ENCODE measurements at regions not wholly inside any gene's neighbourhood (a gene's known extent, or its start where the extent isn't known, plus 50 kb on each side); places are given as distances from the start of the nearest gene placed in this dataset.

- in situ Hi-C loops (cut with MboI; ENCODE audit: low sequenced_read_pairs, unreplicated experiment), result no loop called here
- DNase-seq (ENCODE audit: low spot score), result no peak
- no peak for TF ChIP-seq CTCF (IDR thresholded peaks at IDR 0.05; ENCODE audit: borderline replicate concordance, control extremely low read depth, extremely low read depth, insufficient read depth, missing control alignments)
Observed at GRCh38 chr13:38514575-38514974, 164.9 kb downstream of the UFM1 start.

- DNase-seq (ENCODE audit: low spot score), result no peak
- TF ChIP-seq CTCF (IDR thresholded peaks at IDR 0.05; ENCODE audit: borderline replicate concordance, control extremely low read depth, extremely low read depth, insufficient read depth, missing control alignments), result no peak
- in situ Hi-C loops (cut with MboI; ENCODE audit: low sequenced_read_pairs, unreplicated experiment), result no loop called here
Observed at GRCh38 chr13:38518328-38518727, 168.5 kb upstream of the FREM2 start.

- DNase-seq (ENCODE audit: low spot score), result no peak
- in situ Hi-C loops (cut with MboI; ENCODE audit: low sequenced_read_pairs, unreplicated experiment), result no loop called here
- no peak for TF ChIP-seq CTCF (IDR thresholded peaks at IDR 0.05; ENCODE audit: borderline replicate concordance, control extremely low read depth, extremely low read depth, insufficient read depth, missing control alignments)
Observed at GRCh38 chr13:38519229-38519911, 167.5 kb upstream of the FREM2 start.

- DNase-seq (ENCODE audit: low spot score), result no peak
- in situ Hi-C loops (cut with MboI; ENCODE audit: low sequenced_read_pairs, unreplicated experiment), result no loop called here
- no peak for TF ChIP-seq CTCF (IDR thresholded peaks at IDR 0.05; ENCODE audit: borderline replicate concordance, control extremely low read depth, extremely low read depth, insufficient read depth, missing control alignments)
Observed at GRCh38 chr13:38520041-38520440, 166.8 kb upstream of the FREM2 start.

- DNase-seq (ENCODE audit: low spot score), result no peak
- no peak for TF ChIP-seq CTCF (IDR thresholded peaks at IDR 0.05; ENCODE audit: borderline replicate concordance, control extremely low read depth, extremely low read depth, insufficient read depth, missing control alignments)
- in situ Hi-C loops (cut with MboI; ENCODE audit: low sequenced_read_pairs, unreplicated experiment), result no loop called here
Observed at GRCh38 chr13:38527140-38527539, 159.7 kb upstream of the FREM2 start.

- in situ Hi-C loops (cut with MboI; ENCODE audit: low sequenced_read_pairs, unreplicated experiment), result no loop called here
- no peak for DNase-seq (ENCODE audit: low spot score)
- no peak for TF ChIP-seq CTCF (IDR thresholded peaks at IDR 0.05; ENCODE audit: borderline replicate concordance, control extremely low read depth, extremely low read depth, insufficient read depth, missing control alignments)
Observed at GRCh38 chr13:38528986-38529385, 157.9 kb upstream of the FREM2 start.
